ENCODE measurements at regions not wholly inside any gene's neighbourhood (a gene's known extent, or its start where the extent isn't known, plus 50 kb on each side); places are given as distances from the start of the nearest gene placed in this dataset.

DNA sequence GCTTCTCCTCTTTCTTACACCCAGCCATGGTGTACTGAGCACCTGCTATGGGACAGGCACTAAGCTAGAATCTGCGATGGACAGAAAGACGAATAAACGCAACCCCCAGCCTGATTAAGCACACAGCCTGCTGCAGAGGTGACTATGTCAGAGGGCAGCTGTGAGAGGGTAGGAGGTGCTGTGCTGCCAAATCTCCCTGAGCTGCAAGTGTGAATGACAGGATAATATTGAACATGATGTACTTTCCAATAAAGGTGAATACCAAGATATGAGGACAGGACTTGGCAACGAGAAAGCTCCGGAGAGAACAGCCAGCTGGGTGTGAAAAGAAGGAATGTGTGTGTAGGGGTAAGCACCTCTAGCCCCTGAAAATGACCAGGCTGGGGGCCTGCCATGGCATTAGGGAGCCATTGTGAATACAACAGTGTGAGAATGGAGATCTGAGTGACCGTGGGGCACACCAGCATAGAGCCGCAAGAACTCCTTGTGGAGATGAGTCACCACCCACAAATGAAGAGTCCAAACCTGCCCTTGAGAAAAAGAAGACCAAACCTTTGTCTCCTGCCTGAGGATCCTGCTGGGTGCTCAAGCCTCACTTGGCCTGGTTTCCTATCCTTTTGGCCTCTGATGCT is 83.0 kb upstream of the ATF3 start:
- DNase-seq (ENCODE audit: low spot score): no peak

DNA sequence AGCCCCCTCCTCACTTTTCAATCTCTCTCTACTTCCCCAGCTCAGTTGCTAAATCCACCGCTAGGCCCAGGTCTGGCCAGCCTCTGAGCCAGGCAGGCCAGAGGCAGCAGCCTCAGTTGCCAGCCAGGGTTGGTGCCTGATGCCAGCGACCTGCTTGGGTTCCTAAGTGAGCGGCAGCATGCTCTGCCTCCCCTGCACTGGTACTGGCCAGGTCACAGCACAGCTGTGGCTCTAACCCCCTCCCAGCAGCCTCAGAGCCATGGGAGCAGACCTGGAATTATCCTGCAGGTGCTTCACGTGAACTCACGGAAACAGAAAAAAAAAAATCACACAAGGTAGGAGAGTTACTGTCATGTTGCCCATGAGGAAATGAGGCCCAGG is 82.5 kb upstream of the ATF3 start:
- DNase-seq (ENCODE audit: low spot score): no peak

DNA sequence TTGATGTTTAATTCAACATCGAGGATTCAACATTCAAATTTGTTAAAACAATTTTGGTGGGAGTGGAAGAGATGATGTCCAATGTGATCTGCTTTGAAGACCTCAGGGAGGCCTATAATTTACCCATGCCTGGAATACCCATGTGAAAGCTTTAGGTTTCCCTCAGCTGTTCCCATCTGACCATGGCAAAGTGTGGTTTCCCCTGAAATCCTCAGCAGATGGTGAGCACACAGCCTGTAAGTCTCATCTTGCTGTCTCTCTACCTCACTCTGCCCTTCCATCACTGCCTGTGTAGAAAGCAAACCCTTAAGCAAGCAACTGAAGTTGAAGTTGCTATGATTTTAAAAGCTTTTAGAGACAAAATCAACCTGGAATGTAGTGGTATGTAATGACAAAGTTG is 80.1 kb upstream of the ATF3 start:
- no peak for DNase-seq (ENCODE audit: low spot score)

DNA sequence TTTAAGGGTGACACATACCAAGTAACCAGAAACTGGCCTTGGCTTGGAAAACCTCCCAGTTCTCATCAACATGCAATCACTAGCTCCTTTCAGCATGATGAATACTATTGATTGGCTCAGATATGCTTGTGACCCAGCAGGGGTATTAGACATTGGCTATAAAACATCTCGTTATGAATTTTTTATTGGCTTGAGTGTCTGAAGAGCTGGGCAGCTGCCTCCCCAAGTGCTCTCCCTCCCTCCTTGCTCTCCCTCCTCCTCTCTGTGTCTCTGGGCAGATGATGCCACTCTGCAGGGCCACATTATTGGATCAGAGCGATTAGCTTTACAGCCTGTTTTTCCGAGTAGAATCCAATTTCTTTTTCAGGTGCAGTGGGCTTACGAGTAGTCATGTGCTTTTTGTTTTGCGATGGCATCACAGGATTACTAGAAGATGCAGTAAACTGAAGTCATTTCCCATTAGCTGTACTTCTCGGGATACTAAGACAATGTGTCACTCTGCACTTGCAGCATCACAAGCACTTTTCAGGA is 79.3 kb upstream of the ATF3 start:
- DNase-seq (ENCODE audit: low spot score): no peak

DNA sequence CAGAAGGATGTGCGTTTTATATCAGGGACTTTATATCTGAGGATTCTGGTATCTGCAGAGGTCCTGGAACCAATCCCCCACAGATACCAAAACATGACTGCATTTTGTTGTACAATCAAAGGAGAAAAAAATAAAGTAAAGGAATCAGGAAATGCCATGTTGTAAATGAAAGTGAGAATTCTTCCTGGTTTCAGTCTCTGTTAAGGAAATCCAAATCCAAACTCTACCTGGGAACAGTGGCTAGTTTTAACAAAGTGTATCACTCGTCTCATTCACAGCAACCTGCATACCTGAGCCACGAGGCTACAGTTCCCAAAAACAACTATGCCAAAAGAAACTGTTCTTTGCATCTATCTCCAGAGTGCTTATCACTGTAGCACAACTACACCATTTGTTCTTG is 77.3 kb upstream of the ATF3 start:
- DNase-seq (ENCODE audit: low spot score): no peak

DNA sequence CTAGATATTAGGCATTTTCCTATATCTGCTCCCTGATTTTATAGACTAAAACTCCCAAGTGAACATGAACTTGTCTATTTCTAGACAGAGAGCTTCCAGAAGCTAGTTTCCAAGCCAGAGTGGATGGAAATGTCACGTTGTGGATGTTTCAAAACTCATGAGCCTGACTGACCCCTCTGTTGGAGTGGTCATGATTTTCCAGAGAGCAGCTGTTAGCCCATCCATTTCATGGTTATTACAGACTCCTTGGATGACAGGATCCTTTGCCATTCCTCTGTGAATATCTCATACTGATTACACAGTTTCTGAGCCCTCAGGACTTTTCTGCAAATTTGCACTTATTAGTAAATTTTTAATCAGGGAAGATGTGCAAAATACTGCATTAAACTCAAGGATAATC is 76.8 kb upstream of the ATF3 start:
- DNase-seq (ENCODE audit: low spot score): no peak

DNA sequence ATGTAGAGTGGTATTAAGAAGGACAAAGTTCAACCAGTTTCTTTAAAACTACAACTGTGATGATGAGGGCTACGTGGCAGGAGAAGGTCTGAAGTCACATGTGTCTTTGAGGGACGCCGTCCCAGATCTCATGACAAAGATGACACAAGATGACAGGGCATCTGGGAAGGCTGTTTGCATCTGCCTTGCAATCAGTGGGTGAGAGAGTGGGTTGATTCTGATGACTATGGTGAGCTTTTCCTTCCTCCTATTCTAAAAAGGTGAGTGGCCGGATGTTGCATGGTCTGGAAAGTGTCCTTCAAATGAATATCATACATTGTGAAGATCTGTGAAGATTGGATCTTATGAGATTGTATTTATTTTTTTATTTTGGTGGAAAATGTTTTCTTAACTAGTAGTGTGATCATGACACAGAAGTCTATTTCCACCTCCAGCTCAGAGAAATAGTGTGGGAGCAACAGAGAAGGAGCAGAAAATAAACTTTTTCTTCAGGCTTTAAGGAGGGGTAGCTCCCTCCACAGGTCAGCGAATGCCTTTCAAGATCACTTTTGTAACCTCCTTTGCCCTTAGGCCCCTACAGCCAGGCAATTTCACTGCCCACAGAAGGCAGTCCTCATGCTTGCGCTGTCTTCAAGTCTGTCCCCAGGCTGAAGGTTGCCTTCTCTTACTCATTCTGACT is 76.0 kb upstream of the ATF3 start:
- DNase-seq (ENCODE audit: low spot score): no peak

DNA sequence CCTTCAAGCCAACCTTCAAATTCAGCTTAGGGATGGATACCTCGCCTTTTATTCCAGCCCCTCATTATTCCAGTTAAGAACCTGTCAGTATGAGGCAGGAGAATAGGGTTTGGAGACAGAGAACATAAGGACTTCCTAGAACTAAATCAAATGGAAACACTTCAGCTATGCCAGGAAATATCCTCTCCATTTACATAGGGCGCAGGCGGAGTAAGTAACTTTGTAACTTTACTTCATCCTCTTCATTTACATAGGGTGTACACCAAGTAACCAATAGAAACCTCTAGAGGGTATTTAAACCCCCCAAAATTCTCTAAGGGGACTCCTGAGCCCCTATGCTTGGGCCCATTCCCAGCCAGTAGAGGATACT is 75.4 kb upstream of the ATF3 start:
- DNase-seq (ENCODE audit: low spot score): no peak

DNA sequence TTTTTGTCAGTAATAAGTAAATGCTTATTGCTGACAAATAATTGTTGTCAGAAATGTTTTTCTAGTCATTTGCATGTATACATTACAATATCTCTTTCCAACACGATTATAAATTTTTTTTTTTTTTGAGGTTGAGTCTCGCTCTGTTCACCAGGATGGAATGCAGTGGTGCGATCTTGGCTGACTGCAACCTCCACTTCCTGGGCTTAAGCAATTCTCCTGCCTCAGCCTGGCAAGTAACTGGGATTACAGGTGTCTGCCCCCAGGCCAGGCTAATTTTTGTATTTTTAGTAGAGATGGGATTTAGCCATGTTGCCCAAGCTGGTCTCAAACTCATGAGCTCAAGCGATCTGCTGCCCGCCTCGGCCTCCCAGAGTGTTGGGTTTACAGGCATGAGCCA is 72.0 kb upstream of the ATF3 start:
- no peak for DNase-seq (ENCODE audit: low spot score)

DNA sequence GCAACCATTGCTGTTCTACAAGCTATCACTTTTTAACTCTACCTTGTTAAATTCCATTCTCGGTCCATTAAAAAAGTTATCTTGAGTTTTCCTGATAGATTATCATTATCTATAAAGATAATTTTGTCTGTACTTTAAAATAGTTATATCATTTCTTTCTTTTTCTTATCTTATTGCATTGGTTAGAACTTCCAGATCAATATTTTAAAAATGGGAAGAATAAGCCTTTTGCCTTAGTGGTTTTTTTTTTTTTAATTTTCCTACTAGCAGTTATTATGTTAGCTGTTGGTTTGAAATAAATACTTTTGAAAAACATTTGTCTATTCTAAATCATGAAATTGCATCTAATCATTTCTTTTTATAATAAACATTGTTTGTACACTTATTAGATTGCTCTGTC is 71.0 kb upstream of the ATF3 start:
- DNase-seq (ENCODE audit: low spot score): no peak

DNA sequence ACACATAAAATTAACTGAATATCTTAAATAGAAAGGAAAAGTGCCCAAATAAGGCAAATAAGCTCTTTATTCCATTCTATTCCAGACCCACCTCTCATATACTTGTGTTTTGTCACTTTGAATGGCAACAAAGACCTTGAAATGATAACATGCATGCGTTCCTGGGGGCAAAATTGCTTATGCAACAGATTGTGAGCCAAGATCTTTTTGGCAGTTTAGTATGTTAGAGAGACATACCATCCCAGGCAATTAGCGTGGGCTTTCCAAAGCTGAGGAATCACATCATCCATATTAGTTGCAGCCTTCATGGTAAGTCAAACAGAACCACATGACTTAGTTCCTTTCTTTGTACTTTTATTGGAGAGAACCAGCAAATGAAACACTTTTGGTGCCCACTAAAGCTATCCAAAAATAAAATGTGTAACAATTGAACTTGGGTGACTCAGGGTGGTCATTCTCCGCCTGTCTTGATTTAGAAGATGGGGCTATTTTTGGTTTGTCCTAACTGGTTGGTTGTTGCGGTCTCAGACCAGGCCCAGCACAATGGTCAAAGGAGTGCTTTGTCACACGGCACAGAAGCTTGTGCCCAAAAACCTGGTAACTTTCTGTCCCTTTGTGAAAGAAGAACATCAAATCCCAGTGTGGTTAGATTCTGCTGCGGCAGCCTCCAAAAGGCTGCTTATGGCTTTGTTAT is 68.7 kb upstream of the ATF3 start:
- DNase-seq (ENCODE audit: low spot score): no peak

DNA sequence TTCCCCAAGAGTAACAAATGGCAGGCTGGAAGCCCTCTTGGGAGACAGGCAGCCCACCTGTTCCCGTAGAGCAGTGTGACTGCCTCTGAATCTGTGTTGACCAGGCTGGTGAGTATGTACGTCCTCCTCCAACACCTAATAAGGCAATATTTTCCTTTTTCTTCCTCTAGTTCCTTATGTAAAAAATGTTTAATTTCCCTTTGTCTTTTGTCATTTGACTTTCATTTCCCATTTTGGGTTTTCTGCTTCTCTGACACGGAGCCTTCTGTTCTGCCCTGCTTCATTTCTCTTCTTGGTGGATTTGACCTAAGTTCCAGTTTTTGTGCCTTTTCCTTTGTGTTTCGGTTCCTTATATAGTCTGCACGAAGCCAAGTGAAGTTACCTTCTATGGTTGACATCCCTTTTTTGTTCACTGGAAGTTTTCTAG is 65.8 kb upstream of the ATF3 start:
- no peak for DNase-seq (ENCODE audit: low spot score)

DNA sequence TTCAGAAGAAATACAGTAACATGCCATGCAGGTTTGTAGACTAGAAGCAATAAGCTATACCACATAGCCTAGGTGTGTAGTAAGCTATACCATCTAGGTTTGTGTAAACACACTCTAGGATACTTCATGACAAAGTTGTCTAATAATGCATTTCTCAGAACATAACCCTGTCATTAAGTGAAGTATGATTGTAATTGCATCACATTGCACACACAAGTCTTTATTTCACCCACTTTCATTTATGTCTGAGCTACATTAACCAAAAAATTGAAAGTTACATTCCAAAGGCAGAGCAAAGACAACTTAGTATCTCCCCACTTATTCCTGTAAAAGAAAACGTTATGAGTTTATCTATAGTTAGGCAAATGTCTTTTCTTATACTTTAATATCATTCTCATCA is 64.5 kb upstream of the ATF3 start:
- no peak for DNase-seq (ENCODE audit: low spot score)

DNA sequence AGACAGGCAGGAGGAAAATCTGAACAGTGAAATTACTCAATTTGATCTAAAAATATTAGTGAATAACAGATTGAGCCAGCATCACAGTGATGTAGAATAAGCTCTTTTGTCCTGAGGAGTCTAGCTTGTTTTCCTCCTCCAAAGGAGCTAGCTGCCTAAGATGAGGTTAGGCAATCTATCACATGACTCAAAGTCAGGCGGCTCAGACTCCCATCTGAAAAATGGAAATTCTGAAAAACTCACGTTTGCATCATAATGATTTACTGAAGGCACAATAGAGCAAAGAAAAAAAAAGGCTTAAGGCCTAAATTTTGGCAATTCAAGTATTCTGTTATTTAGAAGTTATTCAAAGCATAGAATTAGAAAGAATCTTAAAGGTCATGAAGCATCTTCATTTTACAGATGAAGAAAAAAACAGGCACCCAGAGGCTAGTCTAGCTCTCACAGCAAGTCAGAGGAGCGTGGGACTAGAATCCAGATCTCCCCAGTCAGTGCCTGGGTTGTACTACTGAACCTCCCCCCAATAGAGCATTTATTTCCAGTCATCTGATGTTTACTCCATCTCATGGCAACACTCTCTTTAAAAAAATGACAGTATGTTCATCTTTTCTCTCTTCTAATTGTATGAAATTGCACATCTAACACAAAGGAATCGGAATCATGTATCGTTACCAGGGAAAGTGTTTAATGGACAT is 62.5 kb upstream of the ATF3 start:
- no peak for DNase-seq (ENCODE audit: low spot score)

DNA sequence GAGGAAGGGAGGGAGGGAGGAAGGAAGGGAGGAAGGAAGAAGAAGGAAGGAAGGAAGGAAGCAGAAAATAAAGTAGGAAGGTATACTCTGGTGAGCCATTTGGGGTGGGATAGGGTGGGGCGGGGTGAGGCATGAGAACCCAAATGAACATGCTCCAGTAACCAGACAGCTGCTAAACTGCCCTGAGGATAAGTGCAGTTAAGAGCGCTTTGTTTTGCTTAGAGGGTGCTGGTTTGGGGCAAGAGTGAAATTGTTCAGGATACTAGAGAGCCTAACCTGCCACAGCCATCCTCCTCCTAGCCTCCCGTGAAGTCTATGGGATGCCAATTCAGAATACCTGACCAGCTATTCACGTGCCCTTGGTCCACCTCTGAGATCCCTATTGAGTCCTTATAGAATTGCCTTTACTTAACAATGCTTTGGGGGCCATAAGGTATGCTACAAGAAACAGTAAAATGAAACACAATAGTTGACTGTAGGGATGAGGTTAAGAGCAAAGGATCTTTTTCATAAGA is 59.0 kb upstream of the ATF3 start:
- DNase-seq (ENCODE audit: low spot score): no peak

DNA sequence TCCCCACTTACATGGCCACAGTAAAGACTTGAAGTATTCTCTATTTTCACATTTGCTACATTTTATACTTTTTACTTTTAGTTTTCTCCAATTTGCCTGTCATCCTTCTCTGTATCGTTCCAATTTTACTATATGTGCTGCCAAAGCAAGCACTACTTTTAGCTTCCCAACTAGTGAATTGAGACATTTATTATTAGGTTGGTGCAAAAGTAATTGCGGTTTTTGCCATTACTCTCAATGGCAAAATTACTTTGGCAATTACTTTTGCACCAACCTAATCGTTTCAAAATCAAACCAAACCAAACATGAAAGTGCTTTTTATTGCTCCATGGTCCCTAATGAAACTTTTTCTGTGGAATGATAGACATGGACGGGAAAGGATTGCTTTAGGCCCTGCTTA is 56.6 kb upstream of the ATF3 start:
- DNase-seq (ENCODE audit: low spot score): no peak

DNA sequence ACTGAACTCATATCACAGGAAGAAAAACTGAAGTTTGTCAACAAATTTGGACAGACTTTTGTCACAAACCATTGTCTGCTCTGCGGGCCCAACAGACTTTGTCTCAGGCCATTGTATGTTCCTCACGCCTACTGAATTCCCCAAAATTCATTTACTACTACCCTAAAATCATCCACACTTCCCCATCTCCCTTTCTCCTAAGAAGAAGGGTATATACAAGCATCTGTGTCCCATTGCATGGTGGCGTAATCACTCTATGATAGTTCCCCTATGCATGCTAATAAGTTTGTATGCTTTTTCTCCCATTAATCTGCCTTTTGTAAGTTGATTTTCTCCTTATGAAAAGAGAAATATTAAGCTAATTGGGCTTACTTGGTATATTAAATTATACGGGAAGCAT is 54.9 kb upstream of the ATF3 start:
- no peak for DNase-seq (ENCODE audit: low spot score)

DNA sequence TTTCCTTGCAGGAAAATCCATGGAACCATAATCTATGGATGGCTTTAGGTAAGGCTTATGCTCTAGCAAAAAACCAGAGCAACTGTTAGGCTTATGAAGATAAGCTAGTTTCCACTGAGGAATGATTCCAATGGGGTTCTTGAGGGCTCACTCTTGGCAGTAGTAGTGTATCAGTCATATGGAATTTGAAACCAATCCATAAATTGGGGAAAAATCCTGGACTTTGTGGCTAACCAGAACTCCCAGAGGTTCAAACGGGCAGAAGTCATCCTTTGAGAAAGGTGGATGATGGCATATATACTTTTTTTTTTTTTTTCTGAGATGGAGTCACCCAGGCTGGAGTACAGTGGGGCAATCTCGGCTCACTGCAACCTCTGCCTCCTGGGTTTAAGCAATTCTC is 54.2 kb upstream of the ATF3 start:
- DNase-seq (ENCODE audit: low spot score): no peak

DNA sequence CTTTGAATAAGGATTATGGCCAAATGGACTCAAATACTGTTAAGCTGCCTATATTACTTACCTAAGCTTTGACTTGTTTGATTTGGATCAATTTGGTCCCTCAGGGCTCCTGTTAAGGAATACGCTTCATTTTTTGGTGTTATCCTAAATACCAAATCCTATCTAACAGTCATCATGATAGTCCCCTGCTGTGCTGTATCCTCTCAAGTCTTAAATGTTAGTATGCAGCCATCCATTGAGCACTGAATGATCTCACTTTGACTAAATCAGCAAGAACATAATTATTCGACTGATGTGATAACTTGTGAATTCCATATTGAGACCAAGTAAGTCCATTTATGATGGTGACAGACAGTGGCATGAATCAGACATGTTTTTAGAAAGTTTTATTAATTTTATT is 53.1 kb upstream of the ATF3 start:
- DNase-seq (ENCODE audit: low spot score): no peak

DNA sequence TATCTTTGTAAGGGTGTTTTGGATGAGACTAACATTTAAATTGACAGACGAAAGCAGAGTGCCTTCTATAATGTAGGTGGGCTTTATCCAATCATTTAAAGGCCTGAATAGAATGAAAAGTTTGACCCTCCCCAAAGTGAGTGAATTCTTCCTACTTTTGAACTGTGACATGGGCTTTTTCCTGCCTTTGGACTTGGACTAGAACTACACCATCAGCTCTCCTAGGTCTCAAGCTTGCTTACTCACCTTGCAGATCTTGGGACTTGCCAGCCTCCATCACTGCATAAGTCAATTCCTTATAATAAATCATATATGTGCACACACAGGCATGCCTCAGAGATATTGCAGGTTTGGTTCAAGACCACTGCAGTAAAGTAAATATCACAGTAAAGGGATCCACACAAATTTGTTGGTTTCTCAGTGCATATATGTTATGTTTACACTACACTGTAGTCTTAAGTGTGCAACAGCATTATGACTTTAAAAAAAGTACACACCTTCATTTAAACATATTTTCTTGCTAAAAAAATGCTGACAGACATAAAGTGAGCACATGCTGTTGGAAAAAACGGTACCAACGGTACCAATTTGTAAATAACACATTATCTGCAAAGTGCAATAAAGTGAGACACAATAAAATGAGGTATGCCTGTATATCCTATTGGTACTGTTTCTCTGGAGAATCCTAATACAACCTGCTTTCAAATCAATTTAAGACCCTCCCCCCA is 51.6 kb upstream of the ATF3 start:
- no peak for DNase-seq (ENCODE audit: low spot score)

DNA sequence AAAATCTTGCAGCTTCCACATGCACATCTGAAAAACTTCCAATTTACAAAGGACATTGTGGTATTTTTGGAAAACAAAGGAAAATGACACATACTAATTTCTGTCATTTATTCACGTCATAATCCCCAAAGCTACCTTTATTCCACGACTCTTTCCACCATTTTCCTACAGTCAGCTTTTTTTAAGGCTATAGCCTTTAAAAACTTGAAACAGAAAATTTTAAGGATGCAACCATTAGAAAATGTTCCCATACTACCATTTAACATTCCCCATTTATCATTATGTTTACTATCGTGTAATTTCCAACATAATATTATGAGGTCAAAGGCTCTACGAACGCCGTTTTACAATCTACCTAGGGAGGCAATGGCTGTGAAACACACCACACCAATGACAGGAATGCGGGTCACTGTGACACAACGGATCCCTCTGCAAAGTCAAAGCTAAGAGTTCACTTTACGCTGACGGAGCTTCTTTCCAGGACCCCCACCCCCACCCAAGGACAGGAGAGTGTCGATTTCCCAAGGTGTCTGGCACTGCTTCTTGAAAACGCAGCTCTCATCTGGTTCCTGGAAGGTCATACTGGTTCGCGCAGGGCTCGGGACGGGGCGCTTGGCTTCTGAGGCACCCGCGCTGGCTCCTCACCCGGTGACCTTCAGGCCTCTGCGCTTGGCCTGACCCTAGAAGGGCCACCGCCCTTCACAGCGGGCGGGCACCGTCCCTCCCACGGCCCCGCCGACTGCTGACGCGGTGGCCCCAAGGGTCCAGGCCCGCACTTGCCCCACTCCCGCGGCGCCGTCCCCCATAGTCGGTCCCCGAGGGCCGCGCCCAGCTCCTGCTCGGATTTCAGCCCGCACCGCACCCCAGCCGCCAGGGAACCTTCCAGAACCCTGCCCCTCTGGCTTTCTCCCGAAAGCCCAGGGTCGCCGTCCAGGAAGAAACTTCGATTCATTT is 50.5 kb upstream of the ATF3 start:
- peak; percentile 64 for DNase-seq (ENCODE audit: low spot score)

All from ureter (tissue), 1 donor.